HG03025 (cell line): ENCODE measurements at regions not wholly inside any gene's neighbourhood (a gene's known extent, or its start where the extent isn't known, plus 50 kb on each side); places are given as distances from the start of the nearest gene placed in this dataset.

ENCODE experiments used
- ATAC-seq: cut with Tn5 transposase; IDR thresholded peaks from one replicate; pipeline ENCODE4 v1.9.1; 2021; ENCODE audit warnings: mild to moderate bottlenecking, moderate library complexity; ENCODE audit not compliant: unreplicated experiment, low FRiP score

DNA sequence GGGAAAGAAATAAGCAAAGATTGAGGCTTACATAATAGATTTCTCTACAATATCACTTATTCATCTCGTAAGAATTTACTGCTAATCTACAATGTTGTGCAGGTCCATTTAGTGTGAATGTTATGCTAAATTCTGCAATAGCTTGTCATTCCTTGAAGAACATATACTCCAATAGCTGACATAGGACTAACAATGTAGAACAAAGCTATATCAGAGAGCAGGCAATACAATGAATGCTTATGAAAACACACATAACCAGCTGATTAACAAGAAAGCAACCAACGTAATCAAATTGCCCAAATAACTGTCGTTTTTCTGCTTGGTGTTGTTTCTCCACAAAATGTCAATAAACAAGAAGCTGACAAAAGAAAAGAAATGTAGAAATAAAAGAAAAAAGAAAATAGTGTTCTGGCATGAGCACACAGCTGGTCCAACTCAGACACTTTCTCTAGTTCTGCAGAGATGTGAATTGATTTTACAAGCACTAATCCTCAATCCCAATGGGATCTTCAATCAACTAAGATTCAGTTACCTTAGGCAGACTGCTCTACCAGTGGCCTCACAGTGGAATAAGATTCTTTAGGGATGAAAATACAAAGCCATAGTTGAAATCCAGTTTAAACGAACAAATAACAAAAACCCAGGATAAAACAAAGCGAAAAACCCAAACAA, 1024.7 kb upstream of the PIK3C3 start:
- no peak for ATAC-seq

GRCh38 chr18:40929399-40929798, 1025.6 kb upstream of the PIK3C3 start:
- no peak for ATAC-seq

- no peak for ATAC-seq
These were observed 1028.4 kb upstream of the PIK3C3 start for GRCh38 chr18:40926679-40927078.

GRCh38 chr18:40925071-40925541, 1029.9 kb upstream of the PIK3C3 start:
- ATAC-seq, result no peak

GRCh38 chr18:40921845-40922629, 1033.0 kb upstream of the PIK3C3 start:
- ATAC-seq, result no peak

DNA sequence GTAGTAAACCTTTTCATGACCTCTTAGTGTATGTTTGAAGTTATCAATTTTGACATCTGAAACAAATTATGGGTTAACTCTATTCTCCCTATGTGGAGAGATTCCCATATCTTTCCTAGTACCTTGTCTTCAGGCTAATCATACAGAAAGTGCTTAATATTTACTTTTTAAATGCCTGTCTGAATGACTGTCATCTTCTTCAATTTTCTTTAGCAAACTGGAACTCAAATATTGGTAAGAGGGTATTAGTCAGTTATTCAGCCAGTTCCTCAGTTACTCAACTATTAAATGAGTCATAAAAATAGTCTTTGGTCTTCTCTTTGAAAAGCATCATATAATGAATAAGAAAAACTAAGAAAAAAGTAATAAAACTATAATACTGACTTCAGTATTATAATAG, 1038.0 kb upstream of the PIK3C3 start:
- ATAC-seq, result no peak

GRCh38 chr18:40915724-40916123, 1039.3 kb upstream of the PIK3C3 start:
- no peak for ATAC-seq

DNA sequence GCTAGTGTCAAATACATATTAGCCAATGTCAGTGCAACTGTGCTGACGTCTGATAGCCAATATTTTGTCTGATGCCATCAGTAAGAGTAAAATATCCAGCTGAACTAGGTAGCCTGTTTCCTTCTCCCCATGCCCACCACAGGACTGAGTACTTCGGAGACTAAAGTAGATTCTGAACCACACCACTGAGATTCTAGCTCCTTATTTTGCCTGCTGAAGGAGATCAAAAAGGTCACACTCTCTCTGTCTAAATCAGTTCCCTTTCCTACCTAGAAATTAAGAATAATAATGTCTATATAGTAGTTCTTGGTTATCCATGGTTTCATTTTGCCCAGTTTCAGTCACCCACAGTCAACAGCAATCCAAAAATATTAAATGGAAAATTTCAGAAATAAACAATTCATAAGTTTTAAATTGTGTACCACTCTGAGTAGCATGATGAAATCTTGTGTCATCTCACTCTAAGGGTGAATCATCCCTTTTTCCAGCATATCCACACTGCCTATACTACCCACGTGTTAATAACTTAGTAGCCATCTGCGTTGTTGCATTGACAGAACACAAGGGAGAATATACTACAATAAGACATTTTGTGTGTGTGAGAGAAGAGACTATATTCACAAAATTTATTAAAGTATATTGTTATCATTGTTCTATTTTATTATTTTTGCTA, 1043.3 kb upstream of the PIK3C3 start:
- no peak for ATAC-seq

GRCh38 chr18:40911041-40911440, 1044.0 kb upstream of the PIK3C3 start:
- ATAC-seq, result no peak

DNA sequence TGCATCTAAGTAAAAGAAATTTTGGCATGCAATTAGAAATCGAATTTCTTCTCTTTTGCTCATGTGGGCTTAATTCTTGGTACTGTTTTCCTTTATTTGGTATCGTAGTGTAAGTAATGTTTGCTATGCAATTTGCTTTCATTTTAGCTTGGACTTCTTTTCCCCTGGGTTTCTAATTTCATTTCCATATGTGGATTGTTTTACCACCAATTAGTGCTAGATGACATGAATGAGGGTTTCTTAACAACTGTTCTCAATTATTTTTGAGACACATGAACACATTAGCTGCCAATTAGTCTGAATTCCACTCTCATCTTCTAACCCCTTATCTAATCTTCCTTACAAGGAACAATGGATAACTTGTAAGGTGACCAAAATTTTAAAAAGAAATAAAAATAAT, 1047.2 kb upstream of the PIK3C3 start:
- no peak for ATAC-seq

GRCh38 chr18:40904295-40904694, 1050.7 kb upstream of the PIK3C3 start:
- no peak for ATAC-seq

DNA sequence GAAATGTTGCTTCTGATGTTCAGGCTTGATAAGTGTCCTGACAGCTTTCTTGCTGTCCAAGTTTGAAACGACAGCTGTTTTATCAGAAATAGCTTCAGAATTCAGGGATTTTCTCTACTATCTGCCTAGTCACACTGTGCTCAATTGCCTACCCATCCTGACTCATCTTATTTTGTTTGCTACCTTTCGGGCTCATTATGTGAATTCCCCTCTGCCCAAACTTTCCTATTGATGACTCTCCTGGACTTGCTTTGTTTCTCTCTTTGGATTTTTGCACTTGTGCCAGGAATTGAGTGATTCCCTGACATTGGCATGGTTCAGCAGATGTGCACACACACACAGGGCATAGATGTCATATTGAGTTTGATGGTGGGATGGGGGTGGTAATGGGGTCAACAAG, 1052.6 kb upstream of the PIK3C3 start:
- ATAC-seq, result no peak

- ATAC-seq, result no peak
These were observed 1057.2 kb upstream of the PIK3C3 start for GRCh38 chr18:40897884-40898283.

- ATAC-seq, result no peak
These were observed 1071.8 kb upstream of the PIK3C3 start for GRCh38 chr18:40883271-40883670.

GRCh38 chr18:40882468-40882867, 1072.6 kb upstream of the PIK3C3 start:
- no peak for ATAC-seq

- ATAC-seq, result no peak
These were observed 1076.7 kb upstream of the PIK3C3 start for GRCh38 chr18:40878371-40878770.

- no peak for ATAC-seq
These were observed 1077.9 kb upstream of the PIK3C3 start for GRCh38 chr18:40877096-40877495.

DNA sequence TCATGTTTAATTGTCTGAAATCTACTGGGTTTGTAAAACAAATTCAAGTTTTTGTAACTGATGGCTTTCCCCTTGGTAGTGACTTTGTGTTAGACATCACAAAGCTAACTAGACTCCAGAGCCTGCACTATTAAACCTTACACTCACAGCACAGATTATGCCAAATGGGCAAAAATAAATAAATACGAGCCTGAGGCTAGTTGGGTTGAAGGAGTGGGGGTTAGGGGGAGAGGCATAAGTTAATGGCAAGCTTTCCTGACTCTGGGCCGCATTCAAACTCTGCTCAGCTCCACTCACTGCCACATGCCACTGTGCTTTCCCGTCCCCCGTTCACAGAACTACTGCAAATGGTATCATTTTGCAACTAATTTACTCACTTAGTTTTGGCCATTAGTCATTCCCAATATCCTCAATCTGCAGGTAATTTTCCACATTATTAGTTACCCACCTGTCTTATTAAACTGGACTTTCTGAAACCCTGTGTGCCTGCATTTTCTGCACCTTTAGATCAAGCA, 1079.9 kb upstream of the PIK3C3 start:
- no peak for ATAC-seq

DNA sequence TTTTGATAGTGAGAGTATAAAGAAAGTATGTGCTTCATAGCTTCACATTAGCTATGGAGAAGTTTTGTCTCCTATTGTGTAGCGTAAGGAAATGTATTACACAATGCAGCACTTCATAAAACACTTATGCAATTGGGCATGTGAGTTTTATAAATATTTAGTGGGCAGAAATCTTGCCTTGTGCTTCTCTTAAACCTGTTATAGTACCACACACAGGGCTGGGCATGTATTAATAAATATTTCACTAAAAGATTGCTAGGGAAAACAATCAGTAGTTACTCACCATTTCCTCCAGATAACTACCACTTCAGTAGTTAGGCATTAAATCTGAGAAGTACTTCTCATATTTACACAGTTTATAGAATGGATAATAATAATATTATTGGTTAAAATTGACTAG, 1080.8 kb upstream of the PIK3C3 start:
- ATAC-seq, result no peak

GRCh38 chr18:40868110-40868858, 1086.8 kb upstream of the PIK3C3 start:
- ATAC-seq, result no peak

GRCh38 chr18:40867459-40867858, 1087.6 kb upstream of the PIK3C3 start:
- no peak for ATAC-seq
